GM08714 (cell line): ENCODE measurements at regions not wholly inside any gene's neighbourhood (a gene's known extent, or its start where the extent isn't known, plus 50 kb on each side); places are given as distances from the start of the nearest gene placed in this dataset.
"Not testable (repeated sequence)": the region's sequence is repeated elsewhere in the genome, so short reads cannot be mapped to it uniquely, and the experiment has no call there.

Experiments used
- H3K4me3 ChIP-seq: fragments of 200-500 bp; sonication (Bioruptor generic); 2 replicates; pipeline ENCODE4 v1.5.1; 2014; ENCODE audit warnings: mild to moderate bottlenecking, low read length, inconsistent platforms
- ZNF274 ChIP-seq: IDR thresholded peaks from 2 replicates; pipeline ENCODE4 v1.6.1; 2012; ENCODE audit warnings: mild to moderate bottlenecking, low read depth, low read length

GRCh38 chr1:166544561-166544960, 294.7 kb upstream of the POGK start:
- no peak overlapping the region for H3K4me3 ChIP-seq
- no peak for TF ChIP-seq ZNF274

DNA sequence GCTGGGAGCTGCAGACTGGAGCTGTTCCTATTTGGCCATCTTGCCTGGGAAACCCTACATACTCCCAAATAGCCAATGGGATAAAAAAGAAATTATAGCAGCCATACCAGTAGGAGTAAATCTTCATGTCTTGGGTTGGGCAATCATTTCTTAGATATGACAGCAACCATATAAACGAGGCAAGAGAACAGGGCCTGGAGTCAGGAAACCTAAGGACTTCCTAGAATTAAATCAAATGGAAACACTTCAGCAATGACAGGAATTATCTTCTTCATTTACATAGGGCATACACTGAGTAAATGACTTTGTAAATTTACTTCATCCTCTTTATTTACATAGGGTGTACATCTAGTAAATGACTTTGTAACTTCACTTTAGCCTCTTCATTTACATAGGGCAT, 286.6 kb upstream of the POGK start:
- no peak overlapping the region for H3K4me3 ChIP-seq
- TF ChIP-seq ZNF274, result no peak

DNA sequence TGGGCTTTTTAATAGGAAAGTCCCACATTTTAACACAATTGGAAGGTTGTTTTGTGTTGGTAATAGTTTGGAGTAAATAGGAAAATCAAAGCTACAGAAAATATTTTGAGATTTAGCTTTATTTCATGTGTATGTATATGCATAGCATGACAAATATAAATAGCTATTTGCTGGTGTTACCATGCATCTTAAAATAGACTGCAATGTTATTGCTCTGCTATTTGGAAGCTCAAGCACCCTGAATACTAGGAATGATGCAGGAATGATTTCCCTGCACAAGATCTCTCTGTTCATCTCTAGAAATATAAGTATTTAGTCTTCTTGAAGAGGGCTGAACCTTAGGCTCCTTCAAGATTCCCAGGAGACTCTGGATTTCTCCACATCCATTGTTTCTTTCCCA, 268.3 kb upstream of the POGK start:
- no peak overlapping the region for H3K4me3 ChIP-seq
- TF ChIP-seq ZNF274, result no peak

DNA sequence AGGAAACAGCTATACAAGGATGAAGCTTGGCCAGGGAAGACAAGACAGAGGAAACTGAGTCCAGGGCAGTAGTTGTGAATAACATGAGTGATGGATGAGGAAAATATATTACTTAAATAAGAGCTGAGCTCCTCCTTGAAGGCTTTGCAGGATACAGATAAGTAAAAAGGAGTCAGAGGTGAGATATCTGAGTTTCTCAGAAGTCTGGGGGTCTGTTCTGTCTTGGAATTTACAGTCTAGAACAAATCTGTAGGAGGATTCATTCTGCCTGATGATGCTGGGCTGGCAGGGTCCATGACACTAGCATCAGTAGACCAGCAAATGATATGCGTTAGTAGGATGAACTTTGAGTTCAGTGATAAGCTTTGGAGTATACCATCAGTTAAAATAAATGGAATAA, 266.1 kb upstream of the POGK start:
- no peak overlapping the region for H3K4me3 ChIP-seq
- TF ChIP-seq ZNF274, result no peak

- TF ChIP-seq ZNF274, result no peak
- H3K4me3 ChIP-seq, result no peak overlapping the region
These were observed 259.4 kb upstream of the POGK start for GRCh38 chr1:166579557-166580501.

DNA sequence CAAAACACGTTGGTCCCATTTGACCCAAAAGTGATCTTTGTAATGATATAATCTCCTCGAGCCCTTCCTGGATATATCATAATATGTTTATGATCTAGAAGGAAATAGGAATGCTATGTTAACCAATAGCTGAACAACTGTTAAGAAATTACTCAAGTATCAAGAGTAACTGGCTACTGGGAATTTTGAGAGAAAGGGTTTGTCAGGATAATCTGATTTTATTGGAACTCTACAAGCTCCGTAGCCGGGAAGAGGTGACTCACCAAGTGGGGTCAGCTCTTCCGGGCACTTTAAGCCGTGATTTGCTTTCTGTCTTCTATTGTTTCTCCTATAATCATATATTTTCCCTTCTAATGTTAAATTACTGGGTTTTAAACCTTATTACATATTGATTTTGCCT, 250.5 kb upstream of the POGK start:
- TF ChIP-seq ZNF274, result no peak
- no peak overlapping the region for H3K4me3 ChIP-seq

DNA sequence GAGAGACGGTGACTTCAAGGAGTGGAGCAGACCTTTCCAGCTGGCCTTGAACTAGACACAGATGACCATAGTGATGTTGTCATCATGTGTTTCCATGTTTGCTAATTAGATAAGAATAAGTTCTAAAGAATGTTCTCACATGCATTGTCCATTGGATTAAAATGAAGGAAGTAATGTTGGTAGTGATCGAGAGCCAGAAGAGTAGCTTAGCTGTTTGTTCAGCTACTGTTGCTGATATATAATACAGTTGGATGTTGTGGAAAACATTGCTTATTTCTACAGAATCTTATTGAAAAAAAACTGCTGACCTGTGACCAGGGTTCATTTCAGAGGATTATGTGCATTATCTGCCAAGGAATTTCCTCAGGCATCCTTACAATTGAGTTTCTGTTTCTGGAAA, 249.1 kb upstream of the POGK start:
- H3K4me3 ChIP-seq, result no peak overlapping the region
- TF ChIP-seq ZNF274, result no peak

GRCh38 chr1:166594646-166595045, 244.6 kb upstream of the POGK start:
- TF ChIP-seq ZNF274, result no peak
- H3K4me3 ChIP-seq, result no peak overlapping the region

GRCh38 chr1:166597516-166597915, 241.8 kb upstream of the POGK start:
- no peak overlapping the region for H3K4me3 ChIP-seq
- TF ChIP-seq ZNF274, result no peak

DNA sequence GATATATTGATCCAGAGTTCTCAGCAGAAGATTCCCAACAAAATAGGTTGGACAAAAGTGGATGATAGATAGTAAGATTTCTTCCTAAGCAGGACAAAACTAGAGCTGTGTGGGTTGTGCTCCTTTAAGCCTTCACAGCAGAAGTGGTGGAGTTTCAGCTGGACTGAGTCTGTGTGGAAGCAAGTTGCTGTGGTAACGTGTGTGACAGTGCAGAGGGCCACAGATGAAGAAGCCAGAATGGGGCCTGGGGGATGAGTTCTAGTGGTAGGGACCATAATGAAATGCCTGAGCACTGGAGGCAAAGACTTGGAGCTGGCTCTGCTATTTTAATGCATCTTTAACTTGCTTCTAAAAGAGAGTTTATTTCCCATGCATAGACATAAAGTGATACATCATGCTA, 238.7 kb upstream of the POGK start:
- no peak for TF ChIP-seq ZNF274
- H3K4me3 ChIP-seq, result no peak overlapping the region

- TF ChIP-seq ZNF274, result no peak
- H3K4me3 ChIP-seq, result no peak overlapping the region
These were observed 237.5 kb upstream of the POGK start for GRCh38 chr1:166601650-166602278.

- H3K4me3 ChIP-seq, result not testable (repeated sequence)
These were observed 236.5 kb upstream of the POGK start for GRCh38 chr1:166602801-166603200.

GRCh38 chr1:166603296-166603695, 236.0 kb upstream of the POGK start:
- TF ChIP-seq ZNF274, result no peak
- no peak overlapping the region for H3K4me3 ChIP-seq

GRCh38 chr1:166605137-166605536, 234.1 kb upstream of the POGK start:
- TF ChIP-seq ZNF274, result no peak
- H3K4me3 ChIP-seq, result no peak overlapping the region

DNA sequence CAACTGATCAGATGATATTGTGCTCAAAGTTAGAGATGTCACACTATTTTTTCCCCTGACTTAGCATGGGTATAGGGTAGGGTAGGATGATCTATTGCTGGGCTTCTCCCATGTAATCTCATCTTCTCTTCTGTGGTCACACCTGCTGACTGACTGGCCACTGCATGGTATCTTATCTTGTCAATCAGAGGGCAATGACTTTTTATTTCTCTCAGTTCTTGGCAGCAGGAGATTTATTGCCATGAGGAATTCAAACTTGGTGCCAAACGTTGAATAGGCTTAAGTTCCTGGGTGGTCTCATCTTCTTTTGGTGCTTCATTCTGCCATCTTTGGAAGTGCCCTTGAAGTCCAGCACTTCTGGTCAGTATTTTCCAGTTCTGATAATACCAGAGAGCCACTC, 226.4 kb upstream of the POGK start:
- TF ChIP-seq ZNF274, result no peak

More for the DNA sequence above, 226.4 kb upstream of the POGK start:
- no peak overlapping the region for H3K4me3 ChIP-seq
